Ovary (tissue), 1 donor: ENCODE measurements at regions not wholly inside any gene's neighbourhood (a gene's known extent, or its start where the extent isn't known, plus 50 kb on each side); places are given as distances from the start of the nearest gene placed in this dataset.

Experiments
- EP300 ChIP-seq: sonication (generic); formaldehyde crosslinking; IDR thresholded peaks from one replicate; pipeline ENCODE4 v1.6.1; 2017; ENCODE audit warnings: antibody characterized with exemption
- POLR2A ChIP-seq: fragments of 450-650 bp; IDR thresholded peaks from one replicate; pipeline ENCODE4 v1.6.1; 2017; ENCODE audit warnings: antibody characterized with exemption, mild to moderate bottlenecking, moderate library complexity

GRCh38 chr5:136526021-136526420 is 160.7 kb upstream of the TRPC7 start:
- TF ChIP-seq EP300, result no peak
- no peak for TF ChIP-seq POLR2A
